HG03565 (cell line): ENCODE measurements at regions not wholly inside any gene's neighbourhood (a gene's known extent, or its start where the extent isn't known, plus 50 kb on each side); places are given as distances from the start of the nearest gene placed in this dataset.
"Not testable (repeated sequence)": the region's sequence is repeated elsewhere in the genome, so short reads cannot be mapped to it uniquely, and the experiment has no call there.

Source experiments
- ATAC-seq: cut with Tn5 transposase; IDR thresholded peaks from one replicate; pipeline ENCODE4 v1.9.1; 2021; ENCODE audit warnings: mild to moderate bottlenecking, moderate library complexity; ENCODE audit not compliant: unreplicated experiment

- not testable (repeated sequence) for ATAC-seq
These were observed 62.8 kb downstream of the RPS24 start for GRCh38 chr10:78096486-78096885.

DNA sequence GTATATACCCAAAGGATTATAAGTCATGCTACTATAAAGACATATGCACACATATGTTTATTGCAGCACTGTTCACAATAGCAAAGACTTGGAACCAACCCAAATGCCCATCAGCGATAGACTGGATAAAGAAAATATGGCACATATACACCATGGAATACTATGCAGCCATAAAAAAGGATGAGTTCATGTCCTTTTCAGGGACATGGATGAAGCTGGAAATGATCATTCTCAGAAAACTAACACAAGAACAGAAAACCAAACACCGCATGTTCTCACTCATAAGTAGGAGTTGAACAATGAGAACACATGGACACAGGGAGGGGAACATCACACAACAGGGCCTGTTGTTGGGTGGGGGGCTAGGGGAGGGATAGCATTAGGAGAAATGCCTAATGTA, 68.9 kb downstream of the RPS24 start:
- ATAC-seq, result not testable (repeated sequence)

- no peak for ATAC-seq
These were observed 75.5 kb downstream of the RPS24 start for GRCh38 chr10:78109210-78109609.

- no peak for ATAC-seq
These were observed 81.6 kb downstream of the RPS24 start for GRCh38 chr10:78115135-78115853.

DNA sequence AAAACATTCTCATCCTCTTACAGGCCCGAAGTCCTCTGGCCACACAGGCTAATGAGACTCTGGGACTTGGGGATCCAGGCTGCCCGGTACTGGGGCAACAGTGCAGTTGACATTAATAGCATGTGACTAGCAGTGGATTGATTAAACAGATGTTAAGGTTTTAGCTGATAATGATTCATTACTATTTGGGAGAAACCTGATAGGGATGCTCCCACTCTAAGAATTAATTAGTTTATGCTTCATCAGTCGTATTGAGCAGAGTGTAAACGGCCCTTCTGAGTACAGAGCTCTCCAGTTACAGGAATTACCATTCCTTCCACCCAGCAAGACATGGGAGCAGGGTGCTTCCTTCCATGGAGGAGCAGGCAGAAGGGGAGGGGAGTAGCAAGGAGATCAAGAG, 82.7 kb downstream of the RPS24 start:
- no peak for ATAC-seq

GRCh38 chr10:78118591-78118990, 84.9 kb downstream of the RPS24 start:
- ATAC-seq, result no peak

DNA sequence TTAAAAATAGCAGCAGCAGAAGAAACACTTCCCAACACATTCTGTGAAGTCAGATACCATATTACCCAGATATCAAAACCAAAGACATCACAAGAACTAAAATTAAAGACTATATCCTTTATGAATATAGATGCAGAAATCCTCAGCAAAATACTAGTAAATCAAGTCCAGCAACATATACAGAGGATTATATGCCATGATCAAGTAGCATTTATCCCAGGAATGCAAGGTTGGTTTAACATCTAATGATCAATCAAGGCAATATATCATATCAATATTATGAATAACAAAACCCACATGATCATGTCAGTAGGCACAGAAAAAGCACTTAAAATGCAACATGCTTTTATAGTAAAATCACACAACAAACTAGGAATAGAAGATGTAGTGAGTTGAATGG, 88.1 kb downstream of the RPS24 start:
- no peak for ATAC-seq

GRCh38 chr10:78124167-78124566, 90.5 kb downstream of the RPS24 start:
- no peak for ATAC-seq

DNA sequence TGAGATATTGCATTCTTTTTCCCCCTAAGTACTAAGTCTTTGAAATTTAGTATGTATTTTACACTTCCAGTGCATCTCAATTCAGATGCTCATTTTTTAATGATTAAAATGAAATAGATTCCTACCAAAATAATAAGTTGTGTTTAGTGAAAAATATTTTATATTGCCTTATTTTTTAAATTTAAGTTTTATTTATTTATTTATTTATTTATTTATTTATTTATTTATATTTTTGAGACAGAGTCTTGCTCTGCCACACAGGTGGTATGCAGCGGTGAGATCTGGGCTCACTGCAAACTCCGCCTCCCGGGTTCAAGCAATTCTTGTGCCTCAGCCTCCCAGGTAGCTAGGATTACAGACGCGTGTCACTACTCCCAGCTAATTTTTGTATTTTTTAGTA, 95.5 kb downstream of the RPS24 start:
- ATAC-seq, result no peak

DNA sequence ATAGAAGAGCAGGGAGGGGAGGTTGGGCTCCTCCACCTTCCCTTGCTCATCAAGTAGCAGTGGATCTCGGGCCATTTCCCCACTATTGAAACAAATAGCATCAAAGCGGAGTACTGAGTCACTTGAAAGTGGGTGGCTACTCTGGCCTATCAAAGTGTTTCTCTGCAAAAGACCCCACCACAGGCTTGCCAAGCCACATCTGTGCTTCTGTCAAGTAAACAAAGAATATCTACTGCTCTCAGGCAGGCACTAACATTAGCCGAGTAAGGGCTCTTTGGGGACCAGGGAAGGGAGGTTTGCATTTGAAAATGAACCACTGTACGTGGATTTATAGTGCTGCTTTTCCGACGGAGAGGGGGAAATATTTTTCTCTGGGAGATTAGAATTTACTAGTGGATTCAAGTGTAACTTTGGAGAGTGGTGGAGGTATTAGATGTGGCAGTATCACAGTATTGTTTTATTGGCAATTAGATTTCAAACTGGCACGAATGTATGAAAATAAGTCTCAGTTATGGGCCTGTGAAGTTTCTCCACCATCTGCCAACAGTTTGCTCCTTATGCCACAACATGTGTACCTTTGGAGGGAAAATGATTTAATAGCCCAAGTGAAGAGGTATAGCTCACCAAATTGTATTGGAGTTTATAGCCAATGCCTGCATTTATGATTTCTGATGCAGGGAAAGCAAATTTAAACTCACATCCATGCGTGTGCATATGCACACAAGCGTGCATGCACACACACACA, 97.5 kb downstream of the RPS24 start:
- no peak for ATAC-seq

DNA sequence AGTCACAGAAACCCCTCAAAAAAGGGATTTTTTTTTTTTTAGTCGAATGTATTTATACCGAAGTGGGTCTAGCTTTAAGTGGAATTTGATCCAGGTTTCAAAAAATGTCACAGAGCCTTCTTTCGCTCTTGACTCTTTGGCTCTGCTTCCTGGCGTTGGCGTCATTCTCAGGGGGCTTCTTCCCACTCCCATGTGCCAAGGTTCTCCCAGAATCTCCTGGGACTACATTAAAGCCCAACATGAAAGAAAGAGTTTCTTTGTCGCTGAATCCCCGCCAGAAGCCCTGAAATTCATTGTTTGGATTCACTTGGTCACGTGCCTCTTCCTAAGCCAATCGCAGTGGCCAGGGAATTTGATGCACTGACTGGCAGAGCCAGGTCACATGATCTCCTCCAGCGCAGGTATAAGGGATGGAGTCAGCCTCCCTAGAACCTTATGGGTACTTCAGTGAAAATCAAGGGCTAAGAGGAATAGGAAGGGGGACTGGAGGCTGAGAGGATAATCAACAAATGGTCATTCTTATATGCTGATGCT, 101.2 kb downstream of the RPS24 start:
- ATAC-seq, result no peak

DNA sequence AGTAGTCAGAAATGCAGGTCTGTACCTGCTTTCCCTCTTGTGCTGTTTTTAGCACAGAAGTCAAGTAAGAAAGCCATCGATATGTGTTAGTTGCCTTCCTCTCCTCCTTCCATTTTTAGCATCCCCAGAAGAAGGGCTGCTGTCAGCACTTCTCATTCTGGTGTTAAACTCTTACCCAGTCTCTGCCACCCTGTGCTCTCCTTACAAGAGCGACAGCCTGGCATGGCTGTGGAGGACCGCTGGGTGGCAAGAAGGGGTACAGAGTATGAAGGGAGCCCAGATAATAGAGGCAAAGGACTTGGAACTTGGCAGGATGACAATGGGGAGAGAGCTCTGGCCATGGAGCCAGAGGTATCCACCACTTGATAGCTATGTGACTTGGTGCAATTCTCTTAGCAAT, 103.5 kb downstream of the RPS24 start:
- ATAC-seq, result no peak

DNA sequence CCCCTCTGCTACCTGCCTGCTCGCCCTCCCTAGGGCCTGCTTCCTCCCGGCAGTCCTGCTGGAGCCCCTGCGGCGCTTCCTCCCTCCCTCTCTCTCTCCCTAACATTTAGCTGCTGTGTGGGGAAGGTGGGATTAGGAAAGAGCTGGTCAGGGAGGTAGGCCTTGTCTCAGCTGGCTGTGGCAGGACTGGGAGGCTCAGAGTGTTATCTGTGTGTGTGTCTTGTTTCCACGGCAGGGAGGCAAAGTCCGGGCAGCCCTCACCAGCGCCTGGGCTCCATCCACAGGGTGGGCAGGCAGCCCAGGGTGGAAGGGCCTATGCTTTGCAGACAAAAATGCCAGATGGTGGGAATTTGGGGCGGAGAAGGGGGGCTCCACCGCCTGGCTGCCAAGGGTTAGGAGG, 105.7 kb downstream of the RPS24 start:
- ATAC-seq, result no peak

GRCh38 chr10:78140066-78140630, 106.5 kb downstream of the RPS24 start:
- no peak for ATAC-seq

- ATAC-seq, result no peak
These were observed 109.9 kb downstream of the RPS24 start for GRCh38 chr10:78143576-78143975.

DNA sequence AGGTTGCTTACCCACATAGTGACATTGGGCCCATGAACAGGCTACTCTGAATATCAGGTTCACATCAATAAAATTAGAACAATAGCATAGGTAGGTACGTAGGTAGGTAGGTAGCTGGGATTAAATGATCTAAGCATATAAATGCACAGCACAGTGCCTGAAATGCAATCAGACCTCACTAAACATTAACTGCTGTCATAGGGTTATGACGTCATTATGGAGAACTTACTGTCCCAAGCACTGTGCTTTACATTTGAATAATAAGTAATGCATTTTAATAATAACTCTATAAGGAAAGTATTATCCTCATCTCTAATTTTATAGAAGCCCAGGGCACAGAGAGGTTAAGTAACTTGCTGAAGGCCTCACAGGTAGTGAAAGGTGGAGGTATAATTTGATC, 112.5 kb downstream of the RPS24 start:
- ATAC-seq, result no peak

DNA sequence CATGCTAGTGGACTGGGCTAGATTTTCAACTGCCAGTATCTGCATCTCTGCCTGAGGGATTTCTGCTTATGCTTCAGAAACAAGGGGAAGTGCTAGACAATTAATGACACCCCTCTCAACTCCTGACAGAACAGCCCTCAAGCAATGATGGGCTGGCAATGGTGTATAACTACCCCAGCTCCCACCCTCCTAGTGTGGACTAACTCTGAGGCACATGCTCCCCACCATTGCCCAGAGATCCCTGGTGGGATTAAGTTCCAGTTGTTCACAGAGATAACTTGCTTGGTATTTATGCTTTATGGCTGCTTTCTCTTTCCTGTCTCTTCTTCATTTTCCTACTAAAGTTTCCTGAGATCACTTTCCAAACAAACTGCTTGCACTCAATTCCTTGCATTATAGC, 113.5 kb downstream of the RPS24 start:
- no peak for ATAC-seq

DNA sequence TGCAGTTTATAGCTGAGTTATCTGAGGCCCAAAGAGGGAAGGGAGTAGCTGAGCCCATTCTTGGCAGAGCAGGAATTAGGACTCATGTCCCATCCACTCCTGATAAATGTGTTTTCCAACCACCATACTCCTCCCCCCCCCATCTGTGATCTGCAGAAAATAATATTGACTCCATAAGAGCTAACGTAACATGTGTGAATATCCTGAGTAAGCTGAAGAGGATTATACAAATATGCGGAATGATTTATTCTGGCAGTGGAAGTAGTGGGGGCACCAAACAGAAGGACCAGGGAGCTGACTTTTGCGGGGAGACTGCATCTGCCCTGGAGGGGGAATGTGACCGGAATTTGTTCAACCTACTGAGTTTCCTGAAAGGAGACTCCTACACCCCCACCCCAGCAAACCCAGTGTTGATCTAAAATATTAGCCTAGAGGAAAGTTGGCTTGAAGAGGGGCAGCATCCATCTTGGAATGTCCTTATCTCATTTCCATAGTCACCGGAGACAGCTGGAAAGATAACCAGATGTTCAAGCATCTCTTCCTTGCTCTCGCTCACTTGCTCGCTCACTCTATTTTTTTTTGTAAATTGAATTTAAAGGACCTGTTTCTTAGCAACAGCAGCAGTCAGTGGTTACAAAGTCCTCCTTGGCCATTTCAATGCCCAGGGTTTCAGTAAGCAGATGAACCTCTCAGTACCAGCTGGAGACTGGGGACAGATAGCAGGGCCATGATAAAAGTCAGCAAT, 114.7 kb downstream of the RPS24 start:
- ATAC-seq, result no peak

DNA sequence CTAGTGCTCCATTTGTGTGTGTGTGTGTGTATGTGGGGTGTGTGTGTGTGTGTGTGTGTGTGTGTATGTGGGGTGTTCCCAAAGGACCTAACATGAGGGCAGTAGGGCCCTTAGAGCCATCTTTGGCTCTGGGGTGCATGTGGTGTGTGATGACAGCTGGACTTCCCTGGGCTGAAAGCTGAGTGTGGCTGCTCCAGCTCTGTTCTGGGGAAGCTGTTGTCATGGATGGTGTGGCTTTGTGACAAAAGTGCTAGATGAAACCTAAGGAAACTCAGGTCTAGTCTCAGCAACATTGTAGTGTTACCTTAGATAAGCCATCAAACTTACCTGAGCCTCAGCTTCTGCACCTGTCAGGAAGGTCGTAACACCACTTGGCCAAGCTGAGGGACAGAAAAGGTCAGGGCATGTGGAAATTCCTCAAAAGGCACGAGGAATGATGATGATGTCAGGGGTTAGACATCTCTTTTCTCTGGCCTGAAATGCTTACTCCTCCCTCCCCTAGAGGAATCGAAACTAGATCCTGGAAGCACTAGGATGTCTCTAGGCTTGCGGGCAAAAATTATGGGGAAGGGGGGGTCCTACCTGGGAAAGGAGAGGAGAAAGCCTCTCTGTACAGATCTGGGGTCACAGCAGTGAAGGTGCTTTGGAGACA, 115.4 kb downstream of the RPS24 start:
- ATAC-seq, result no peak

- no peak for ATAC-seq
These were observed 117.1 kb downstream of the RPS24 start for GRCh38 chr10:78150756-78151155.

DNA sequence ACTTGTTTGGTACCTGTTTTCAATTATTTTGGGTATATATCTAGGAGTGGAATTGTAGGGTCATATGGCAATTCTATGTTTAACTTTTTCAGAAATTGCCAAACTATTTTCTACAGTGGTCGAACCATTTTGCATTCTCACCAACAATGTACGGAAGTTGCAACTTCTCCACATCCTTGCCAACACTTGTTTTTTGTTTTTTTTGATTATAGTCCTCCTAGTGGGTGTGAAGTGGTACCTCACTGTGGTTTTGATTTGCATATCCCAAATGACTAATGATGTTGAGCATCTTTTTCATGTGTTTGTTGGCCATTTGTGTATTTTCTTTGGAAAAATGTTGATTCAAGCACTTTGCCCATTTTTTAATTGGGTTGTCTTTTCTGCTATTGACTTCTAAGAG, 122.1 kb downstream of the RPS24 start:
- ATAC-seq, result no peak
